ENCODE measurements at regions not wholly inside any gene's neighbourhood (a gene's known extent, or its start where the extent isn't known, plus 50 kb on each side); places are given as distances from the start of the nearest gene placed in this dataset.

DNA sequence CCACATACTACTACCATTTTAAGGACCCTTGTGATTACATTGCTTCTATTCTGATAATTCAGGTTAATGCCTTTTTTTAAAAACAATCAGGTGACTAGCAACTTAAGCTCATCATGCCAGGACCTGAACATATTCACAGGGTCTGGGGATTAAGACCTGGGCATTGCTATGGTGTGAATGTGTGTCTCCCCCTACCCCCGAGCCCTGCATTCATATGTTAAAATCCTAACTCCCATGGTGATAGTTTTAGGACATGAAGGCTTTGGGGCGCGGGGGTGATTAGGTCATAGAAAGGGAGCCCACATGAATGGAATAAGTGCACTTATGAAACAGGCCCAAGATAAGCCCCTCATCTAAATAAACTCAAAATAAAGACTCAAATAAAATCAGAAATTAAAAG is 734.4 kb upstream of the PABPC4L start:
- TF ChIP-seq, protein P1, sequence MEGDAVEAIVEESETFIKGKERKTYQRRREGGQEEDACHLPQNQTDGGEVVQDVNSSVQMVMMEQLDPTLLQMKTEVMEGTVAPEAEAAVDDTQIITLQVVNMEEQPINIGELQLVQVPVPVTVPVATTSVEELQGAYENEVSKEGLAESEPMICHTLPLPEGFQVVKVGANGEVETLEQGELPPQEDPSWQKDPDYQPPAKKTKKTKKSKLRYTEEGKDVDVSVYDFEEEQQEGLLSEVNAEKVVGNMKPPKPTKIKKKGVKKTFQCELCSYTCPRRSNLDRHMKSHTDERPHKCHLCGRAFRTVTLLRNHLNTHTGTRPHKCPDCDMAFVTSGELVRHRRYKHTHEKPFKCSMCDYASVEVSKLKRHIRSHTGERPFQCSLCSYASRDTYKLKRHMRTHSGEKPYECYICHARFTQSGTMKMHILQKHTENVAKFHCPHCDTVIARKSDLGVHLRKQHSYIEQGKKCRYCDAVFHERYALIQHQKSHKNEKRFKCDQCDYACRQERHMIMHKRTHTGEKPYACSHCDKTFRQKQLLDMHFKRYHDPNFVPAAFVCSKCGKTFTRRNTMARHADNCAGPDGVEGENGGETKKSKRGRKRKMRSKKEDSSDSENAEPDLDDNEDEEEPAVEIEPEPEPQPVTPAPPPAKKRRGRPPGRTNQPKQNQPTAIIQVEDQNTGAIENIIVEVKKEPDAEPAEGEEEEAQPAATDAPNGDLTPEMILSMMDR (IDR thresholded peaks at IDR 0.05 in 4 of 5, conservative IDR thresholded peaks at IDR 0.05 in 1 of 5), result no peak
- TF ChIP-seq POLR2A (IDR thresholded peaks at IDR 0.05), result no peak

All from gastrocnemius medialis (tissue), 4 donors.